SK-N-SH (cell line): ENCODE measurements at regions not wholly inside any gene's neighbourhood (a gene's known extent, or its start where the extent isn't known, plus 50 kb on each side); places are given as distances from the start of the nearest gene placed in this dataset.

Source experiments
- CTCF ChIA-PET: fragments of 300-600, 350-600 bp; formaldehyde crosslinking; extraction: SDS; loops from one replicate; lab custom pipeline; 2021; lab: Yijun Ruan, JAX
- POLR2A ChIA-PET: fragments of 350-600 bp; sonication (Branson Sonifier 250); formaldehyde crosslinking; extraction: SDS; loops from one replicate; lab custom pipeline; 2020; ENCODE audit warnings: antibody characterized with exemption, inconsistent platforms; lab: Yijun Ruan, JAX
- DNase-seq: peaks from one replicate; pipeline ENCODE4 v3.0.0; 2012
- H2AFZ ChIP-seq: fragments of 200-600 bp; sonication (generic); 2 replicates; pipeline ENCODE4 v1.8.1; 2016; ENCODE audit warnings: antibody characterized with exemption, mild to moderate bottlenecking, low read depth
- H3F3A ChIP-seq: fragments of 200-600 bp; sonication (generic); replicated peaks from 2 replicates; pipeline ENCODE3; 2016; ENCODE audit warnings: antibody characterized with exemption, mild to moderate bottlenecking; ENCODE audit not compliant: insufficient read depth
- H3K27ac ChIP-seq, 2 experiments: fragments of 200-500 bp in 1 of 2; fragments of 200-600 bp in 1 of 2; sonication (Bioruptor generic) in 1 of 2; sonication (generic), shearing (Covaris generic) in 1 of 2; 2 replicates each; pipeline versions ENCODE4 v1.5.1 to v1.6.1; 2014 to 2016; ENCODE audit warnings: low read depth in 2 of 2, inconsistent platforms in 1 of 2, low read length in 1 of 2, mild to moderate bottlenecking in 1 of 2, mixed read lengths in 1 of 2
- H3K27me3 ChIP-seq: fragments of 200-600 bp; sonication (generic), shearing (Covaris generic); 2 replicates; pipeline ENCODE4 v1.6.1; 2016; ENCODE audit warnings: mixed run types; ENCODE audit not compliant: insufficient read depth
- H3K36me3 ChIP-seq, 2 experiments: fragments of 200-500 bp in 1 of 2; fragments of 200-600 bp in 1 of 2; sonication (Bioruptor generic) in 1 of 2; sonication (generic) in 1 of 2; replicated peaks in 1 of 2; 2 replicates each; pipeline versions ENCODE3 to v1.5.1; 2014 to 2016; ENCODE audit warnings: low read length in 1 of 2, mild to moderate bottlenecking in 1 of 2; ENCODE audit not compliant: insufficient read depth in 2 of 2, control insufficient read depth in 1 of 2
- H3K4me1 ChIP-seq, 2 experiments: fragments of 200-500 bp in 1 of 2; fragments of 200-600 bp in 1 of 2; sonication (Bioruptor generic) in 1 of 2; sonication (generic), shearing (Covaris generic) in 1 of 2; 2 replicates each; pipeline versions ENCODE4 v1.5.1 to v1.6.1; 2014 to 2016; ENCODE audit warnings: low read depth in 1 of 2, low read length in 1 of 2, mixed run types in 1 of 2; ENCODE audit not compliant: insufficient read depth in 2 of 2, control insufficient read depth in 1 of 2
- H3K4me2 ChIP-seq: fragments of 200-600 bp; sonication (generic), shearing (Covaris generic); 2 replicates; pipeline ENCODE4 v1.6.1; 2017; ENCODE audit warnings: mixed run types
- H3K4me3 ChIP-seq, 2 experiments: fragments of 200-500 bp in 1 of 2; fragments of 200-600 bp in 1 of 2; sonication (Bioruptor generic) in 1 of 2; sonication (generic), shearing (Covaris generic) in 1 of 2; 2 replicates each; pipeline versions ENCODE4 v1.5.1 to v1.8.1; 2014 to 2016; ENCODE audit warnings: low read depth in 2 of 2, inconsistent platforms in 1 of 2, low read length in 1 of 2, mild to moderate bottlenecking in 1 of 2, mixed read lengths in 1 of 2, moderate library complexity in 1 of 2
- H3K79me2 ChIP-seq: fragments of 200-600 bp; sonication (generic); 2 replicates; pipeline ENCODE4 v1.8.1; 2017; ENCODE audit warnings: mild to moderate bottlenecking; ENCODE audit not compliant: insufficient read depth
- H3K9ac ChIP-seq: fragments of 200-600 bp; sonication (generic); 2 replicates; pipeline ENCODE4 v1.6.1; 2017; ENCODE audit warnings: mixed run types
- H3K9me2 ChIP-seq: fragments of 200-600 bp; sonication (generic); 2 replicates; pipeline ENCODE4 v1.6.1; 2017; ENCODE audit warnings: mixed run types
- H3K9me3 ChIP-seq: fragments of 200-600 bp; sonication (generic); 2 replicates; pipeline ENCODE4 v1.6.1; 2017; ENCODE audit warnings: mixed run types, mild to moderate bottlenecking, moderate library complexity
- H4K20me1 ChIP-seq: fragments of 200-600 bp; sonication (generic); 2 replicates; pipeline ENCODE4 v1.6.1; 2017; ENCODE audit warnings: mild to moderate bottlenecking, mixed run types; ENCODE audit not compliant: insufficient read depth
- CTCF ChIP-seq: fragments of 200-600 bp; sonication (generic); IDR thresholded peaks from 2 replicates; pipeline ENCODE4 v1.6.1; 2017; ENCODE audit warnings: antibody characterized with exemption, mild to moderate bottlenecking, moderate library complexity
- EP300 ChIP-seq, 2 experiments: IDR thresholded peaks; 2 replicates each; pipeline versions ENCODE4 v1.4.0 to v1.6.1; 2012; ENCODE audit warnings: borderline replicate concordance in 1 of 2, low read depth in 1 of 2, low read length in 1 of 2
- FOXJ3 ChIP-seq: sonication (generic); formaldehyde crosslinking; IDR thresholded peaks from 2 replicates; pipeline ENCODE4 v1.5.1; 2020; ENCODE audit warnings: mild to moderate bottlenecking, missing genetic modification reagents
- FOXM1 ChIP-seq: IDR thresholded peaks from 2 replicates; pipeline ENCODE4 v1.4.0; 2012; ENCODE audit warnings: low read depth, mild to moderate bottlenecking
- GABPA ChIP-seq: IDR thresholded peaks from 2 replicates; pipeline ENCODE4 v1.4.0; 2012; ENCODE audit warnings: low read depth, mild to moderate bottlenecking
- GATA2 ChIP-seq: sonication (generic); formaldehyde crosslinking; IDR thresholded peaks from 2 replicates; pipeline ENCODE4 v1.5.0; 2020; ENCODE audit warnings: mild to moderate bottlenecking, missing genetic modification reagents
- IRF3 ChIP-seq: fragments of 150-350 bp; IDR thresholded peaks from 2 replicates; pipeline ENCODE4 v1.6.1; 2016; ENCODE audit warnings: mild to moderate bottlenecking, low read depth, low read length
- MEF2A ChIP-seq: IDR thresholded peaks from 2 replicates; pipeline ENCODE4 v1.4.0; 2012; ENCODE audit warnings: low read depth, borderline replicate concordance
- NFIC ChIP-seq: IDR thresholded peaks from 2 replicates; pipeline ENCODE4 v1.4.0; 2012; ENCODE audit warnings: borderline replicate concordance
- PBX3 ChIP-seq: IDR thresholded peaks from 2 replicates; pipeline ENCODE4; 2012
- POLR2AphosphoS5 ChIP-seq: IDR thresholded peaks from 2 replicates; pipeline ENCODE4 v1.6.1; 2012; ENCODE audit warnings: low read depth, low read length
- RFX5 ChIP-seq: IDR thresholded peaks from 2 replicates; pipeline ENCODE4 v1.6.1; 2012; ENCODE audit warnings: mild to moderate bottlenecking, improper control_type of control experiment, low read length
- RXRA ChIP-seq: IDR thresholded peaks from 2 replicates; pipeline ENCODE4 v1.4.0; 2012; ENCODE audit warnings: low read depth, mild to moderate bottlenecking, borderline replicate concordance
- SIN3A ChIP-seq: IDR thresholded peaks from 2 replicates; pipeline ENCODE4 v1.6.1; 2012; ENCODE audit warnings: low read depth, mild to moderate bottlenecking, low read length, moderate library complexity, borderline replicate concordance
- SMC3 ChIP-seq: IDR thresholded peaks from 2 replicates; pipeline ENCODE4 v1.6.1; 2012; ENCODE audit warnings: low read depth, low read length, improper control_type of control experiment
- TAF1 ChIP-seq: IDR thresholded peaks from 2 replicates; pipeline ENCODE4 v1.6.1; 2012; ENCODE audit warnings: low read depth, mild to moderate bottlenecking, low read length, moderate library complexity, borderline replicate concordance
- TEAD4 ChIP-seq: IDR thresholded peaks from 2 replicates; pipeline ENCODE4 v1.4.0; 2012; ENCODE audit warnings: mild to moderate bottlenecking, borderline replicate concordance; ENCODE audit not compliant: insufficient read depth
- WGBS: methylation state at CpG from one replicate; pipeline ENCODE4 v1.1.6; 2017; ENCODE audit warnings: low lambda C conversion rate; 5-methylcytosine and 5-hydroxymethylcytosine counted together
- TF ChIP-seq, protein P1 (sequence below): IDR thresholded peaks from 2 replicates; pipeline ENCODE4 v1.4.0; 2012; ENCODE audit warnings: low read depth
- TF ChIP-seq, protein P2 (sequence below): fragments of 150-350 bp; IDR thresholded peaks from 2 replicates; pipeline ENCODE4 v1.6.1; 2017; ENCODE audit warnings: antibody characterized with exemption, low read length, low read depth, borderline replicate concordance
- TF ChIP-seq, protein P3 (sequence below): IDR thresholded peaks from 2 replicates; pipeline ENCODE4 v1.4.0; 2012; ENCODE audit warnings: low read depth, borderline replicate concordance

GRCh38 chr6:144835322-144835973 lies 550.3 kb downstream of the UTRN start:
- Histone ChIP-seq H3K4me2 (no peak overlapping the region), H3K9ac (no peak overlapping the region), H4K20me1 (no peaks in the 10 kb centered on the region), H3K36me3 (peaks cover 4 to 13% of the 10 kb centered on the region in 2 experiments), H3K79me2 (no peaks in the 10 kb centered on the region), H3K27me3 (no peaks in the 10 kb centered on the region), H3F3A (no peaks in the 10 kb centered on the region), H3K4me1 (no peaks in the 10 kb centered on the region), H3K9me2 (no peaks in the 10 kb centered on the region), H2AFZ (no peak overlapping the region), H3K9me3 (no peaks in the 10 kb centered on the region)
- POLR2A ChIA-PET: no interaction called here
- WGBS: 66% methylated on average over 6 of the region's 6 CpGs
- no peak for TF ChIP-seq EP300 (IDR thresholded peaks at IDR 0.05; ENCODE audit: borderline replicate concordance in 1 of 2, low read depth in 1 of 2, low read length in 1 of 2)
- TF ChIP-seq CTCF: no peak
- TF ChIP-seq NFIC: no peak
- no peak for TF ChIP-seq POLR2AphosphoS5
- no peak for TF ChIP-seq FOXM1
- TF ChIP-seq RFX5: no peak
- TF ChIP-seq, protein P1, sequence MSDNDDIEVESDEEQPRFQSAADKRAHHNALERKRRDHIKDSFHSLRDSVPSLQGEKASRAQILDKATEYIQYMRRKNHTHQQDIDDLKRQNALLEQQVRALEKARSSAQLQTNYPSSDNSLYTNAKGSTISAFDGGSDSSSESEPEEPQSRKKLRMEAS: no peak
- TF ChIP-seq GABPA: no peak
- no peak for TF ChIP-seq TEAD4
- TF ChIP-seq TAF1: no peak
- TF ChIP-seq PBX3: no peak
- TF ChIP-seq FOXJ3: no peak
- no peak for TF ChIP-seq MEF2A
- TF ChIP-seq IRF3: no peak
- TF ChIP-seq, protein P2, sequence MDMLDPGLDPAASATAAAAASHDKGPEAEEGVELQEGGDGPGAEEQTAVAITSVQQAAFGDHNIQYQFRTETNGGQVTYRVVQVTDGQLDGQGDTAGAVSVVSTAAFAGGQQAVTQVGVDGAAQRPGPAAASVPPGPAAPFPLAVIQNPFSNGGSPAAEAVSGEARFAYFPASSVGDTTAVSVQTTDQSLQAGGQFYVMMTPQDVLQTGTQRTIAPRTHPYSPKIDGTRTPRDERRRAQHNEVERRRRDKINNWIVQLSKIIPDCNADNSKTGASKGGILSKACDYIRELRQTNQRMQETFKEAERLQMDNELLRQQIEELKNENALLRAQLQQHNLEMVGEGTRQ: no peak
- no peak for TF ChIP-seq SIN3A
- no peak for TF ChIP-seq SMC3
- TF ChIP-seq, protein P3, sequence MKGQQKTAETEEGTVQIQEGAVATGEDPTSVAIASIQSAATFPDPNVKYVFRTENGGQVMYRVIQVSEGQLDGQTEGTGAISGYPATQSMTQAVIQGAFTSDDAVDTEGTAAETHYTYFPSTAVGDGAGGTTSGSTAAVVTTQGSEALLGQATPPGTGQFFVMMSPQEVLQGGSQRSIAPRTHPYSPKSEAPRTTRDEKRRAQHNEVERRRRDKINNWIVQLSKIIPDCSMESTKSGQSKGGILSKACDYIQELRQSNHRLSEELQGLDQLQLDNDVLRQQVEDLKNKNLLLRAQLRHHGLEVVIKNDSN: no peak
- no peak for TF ChIP-seq RXRA
- TF ChIP-seq GATA2 (CRISPR knock-in tag): no peak
- TF ChIP-seq, all 33 proteins: peak for 0
- Histone ChIP-seq H3K4me3 (no peak overlapping the region), H3K27ac (no peak overlapping the region)
- DNase-seq: no peak
- CTCF ChIA-PET: no interaction called here
